ENCODE measurements at regions not wholly inside any gene's neighbourhood (a gene's known extent, or its start where the extent isn't known, plus 50 kb on each side); places are given as distances from the start of the nearest gene placed in this dataset.

DNA sequence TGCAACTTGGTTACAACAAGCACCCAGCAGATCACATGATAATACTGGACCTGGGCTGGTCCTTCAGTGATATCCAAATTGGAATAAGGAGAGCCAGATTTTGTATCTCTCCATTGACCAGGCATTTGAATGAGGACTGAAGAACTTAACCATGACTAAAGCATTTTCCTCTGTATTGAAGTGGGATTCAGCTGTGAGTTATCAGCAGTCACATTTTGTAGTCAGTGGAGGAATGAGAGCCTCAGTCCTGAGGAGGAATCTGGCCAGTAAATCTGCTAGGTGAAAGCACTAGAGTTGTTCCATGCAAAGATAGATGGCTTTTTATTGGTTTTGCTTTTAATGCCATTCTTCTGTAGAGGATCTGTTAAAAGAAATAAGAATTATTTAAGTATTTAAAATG is 1506.0 kb downstream of the PCDH7 start:
- H2AFZ ChIP-seq (ENCODE audit: low read length) = no peak overlapping the region
- no peak overlapping the region for H2BK15ac ChIP-seq (ENCODE audit: low read depth, low read length)
- Mint-ChIP-seq H3K27ac (no peak overlapping the region), H3K4me1 (no peaks in the 10 kb centered on the region), H3K9me3 (peaks cover 0 to 2% of the 10 kb centered on the region in 2 experiments; a peak in 1 of 5 replicates), H3K27me3 (ENCODE audit: low read depth) (no peaks in the 10 kb centered on the region), H3K4me3 (no peak overlapping the region), H3K36me3 (ENCODE audit: insufficient read depth in 1 of 3, low read depth in 3 of 3) (no peaks in the 10 kb centered on the region)
- H3K4me2 ChIP-seq (ENCODE audit: insufficient read depth, insufficient read length, low read length) = no peak overlapping the region
- no peaks in the 10 kb centered on the region for H3K4me1 ChIP-seq (ENCODE audit: insufficient read depth, low read length)
- no peak overlapping the region for H3K9ac ChIP-seq (ENCODE audit: extremely low read depth, insufficient read length, low read length)
- no peaks in the 10 kb centered on the region for H3K79me2 ChIP-seq (ENCODE audit: insufficient read depth, low read length)
- H3T11ph ChIP-seq (ENCODE audit: low read length) = no peak overlapping the region
- no peak overlapping the region for H2BK120ac ChIP-seq (ENCODE audit: low read depth, low read length, poor library complexity, severe bottlenecking)
- H3K27ac ChIP-seq (ENCODE audit: insufficient read length, low read depth, low read length) = no peak overlapping the region
- no peak overlapping the region for H3K14ac ChIP-seq (ENCODE audit: insufficient read depth, low read length)
- no peaks in the 10 kb centered on the region for H3K9me3 ChIP-seq (ENCODE audit: control insufficient read depth, low read depth, low read length)
- no peak overlapping the region for H4K8ac ChIP-seq (replicated peaks; ENCODE audit: insufficient read length, low read depth, low read length)
- H2BK5ac ChIP-seq (ENCODE audit: insufficient read length, low read length) = no peak overlapping the region
- no peak overlapping the region for H3K23ac ChIP-seq (ENCODE audit: insufficient read length, low read depth, low read length)
- no peak overlapping the region for H2BK20ac ChIP-seq (ENCODE audit: low read depth, low read length, poor library complexity, severe bottlenecking)
- H2BK12ac ChIP-seq (ENCODE audit: insufficient read length, low read depth, low read length) = no peak overlapping the region
- no peak overlapping the region for H3K4ac ChIP-seq (ENCODE audit: low read depth, low read length)
- no peak overlapping the region for H4K5ac ChIP-seq (ENCODE audit: insufficient read length, low read depth, low read length)
- H3K27me3 ChIP-seq (ENCODE audit: insufficient read depth, low read length) = no peaks in the 10 kb centered on the region
- no peaks in the 10 kb centered on the region for H4K20me1 ChIP-seq (ENCODE audit: control insufficient read depth, insufficient read depth, insufficient read length)
- no peak overlapping the region for H3K18ac ChIP-seq (ENCODE audit: insufficient read length, low read depth, low read length)
- no peaks in the 10 kb centered on the region for H3K23me2 ChIP-seq (ENCODE audit: insufficient read length, low read depth, low read length, poor library complexity, severe bottlenecking)
- H2AK5ac ChIP-seq (ENCODE audit: insufficient read length, low read length) = no peak overlapping the region
- no peaks in the 10 kb centered on the region for H3K79me1 ChIP-seq (ENCODE audit: insufficient read depth, low read depth, low read length, poor library complexity, severe bottlenecking)
- no peak for DNase-seq
- TF ChIP-seq CTCF (conservative IDR thresholded peaks at IDR 0.05) = no peak
- H3K56ac ChIP-seq (ENCODE audit: insufficient read length, low read depth, low read length) = no peak overlapping the region
- no peak overlapping the region for H4K91ac ChIP-seq (ENCODE audit: insufficient read length, low read depth, low read length)

Measured in H9 (cell line).